Thyroid gland (tissue), 4 donors: ENCODE measurements at regions not wholly inside any gene's neighbourhood (a gene's known extent, or its start where the extent isn't known, plus 50 kb on each side); places are given as distances from the start of the nearest gene placed in this dataset.

ENCODE experiments used
- DNase-seq, 2 donors: peaks; one replicate each; pipeline ENCODE4 v3.0.0-alpha.2; 2019
- H3K27ac ChIP-seq, 3 donors: fragments of 200-600 bp; sonication (generic); 1 replicate in 2 of 3; 2 replicates in 1 of 3; pipeline ENCODE4 v1.5.1; 2016 to 2019; ENCODE audit warnings: mild to moderate bottlenecking in 1 of 3, moderate library complexity in 1 of 3
- H3K27me3 ChIP-seq: fragments of 200-600 bp; sonication (generic); one replicate; pipeline ENCODE4 v1.5.1; 2019
- H3K36me3 ChIP-seq, 2 donors: fragments of 200-600 bp; sonication (generic); one replicate each; pipeline ENCODE4 v1.5.1; 2016 to 2019
- H3K4me1 ChIP-seq, 2 donors: fragments of 200-600 bp; sonication (generic); one replicate each; pipeline ENCODE4 v1.5.1; 2017 to 2019
- H3K4me3 ChIP-seq, 3 donors: fragments of 200-600 bp; sonication (generic); replicated peaks in 1 of 3; 1 replicate in 2 of 3; 2 replicates in 1 of 3; pipeline ENCODE4 v1.5.1; 2016; ENCODE audit warnings: mild to moderate bottlenecking in 1 of 3
- H3K9me3 ChIP-seq: fragments of 200-600 bp; sonication (generic); one replicate; pipeline ENCODE4 v1.5.1; 2017
- CTCF ChIP-seq, 6 experiments: fragments of 200-600 bp in 3 of 6; fragments of 450-650 bp in 3 of 6; sonication (generic) in 3 of 6; IDR thresholded peaks; one replicate each; pipeline ENCODE4 v1.5.1; 2016 to 2019; ENCODE audit warnings: antibody characterized with exemption in 6 of 6, mild to moderate bottlenecking in 2 of 6, inconsistent platforms in 1 of 6, moderate library complexity in 1 of 6
- POLR2A ChIP-seq, 2 donors: fragments of 450-650 bp; IDR thresholded peaks; one replicate each; pipeline ENCODE4 v1.6.1; 2017; ENCODE audit warnings: antibody characterized with exemption in 2 of 2, mild to moderate bottlenecking in 2 of 2, moderate library complexity in 1 of 2
- WGBS, 2 donors: methylation state at CpG; one replicate each; pipeline ENCODE4 v1.1.5; 2017; 5-methylcytosine and 5-hydroxymethylcytosine counted together
- intact Hi-C: fragments of 100-400 bp; cut with DNase I; formaldehyde crosslinking; loops from one replicate; pipeline ENCODE4 v1.15.1; 2023

- Histone ChIP-seq H3K27ac (no peak overlapping the region), H3K4me3 (no peak overlapping the region), H3K9me3 (no peaks in the 10 kb centered on the region), H3K4me1 (no peaks in the 10 kb centered on the region), H3K36me3 (no peaks in the 10 kb centered on the region), H3K27me3 (no peaks in the 10 kb centered on the region)
- WGBS, 2 donors, result 83 to 86% methylated on average over 3 of the region's 3 CpGs
- intact Hi-C loops, result no loop called here
- TF ChIP-seq CTCF (IDR thresholded peaks at IDR 0.05), result no peak
- DNase-seq, result no peak
Measured at GRCh38 chr17:427891-428290, 75.3 kb upstream of the RPH3AL start.

GRCh38 chr17:427327-427726 lies 74.7 kb upstream of the RPH3AL start:
- Histone ChIP-seq H3K27me3 (no peaks in the 10 kb centered on the region), H3K4me1 (no peaks in the 10 kb centered on the region), H3K27ac (no peak overlapping the region), H3K9me3 (no peaks in the 10 kb centered on the region), H3K36me3 (no peaks in the 10 kb centered on the region), H3K4me3 (no peak overlapping the region)
- intact Hi-C loops, result no loop called here
- TF ChIP-seq POLR2A (IDR thresholded peaks at IDR 0.05) (no peak), CTCF (IDR thresholded peaks at IDR 0.05) (no peak)
- WGBS, 2 donors, result 56 to 63% methylated on average over 6 of the region's 6 CpGs
- DNase-seq, result no peak

- intact Hi-C loops, result no loop called here
- 77 to 79% methylated on average over 15 to 16 of the region's 16 CpGs for WGBS, 2 donors
- no peak overlapping the region for H3K4me3 ChIP-seq
- DNase-seq, result no peak
- H3K27me3 ChIP-seq, result no peaks in the 10 kb centered on the region
- no peak for TF ChIP-seq CTCF (IDR thresholded peaks at IDR 0.05)
- TF ChIP-seq POLR2A (IDR thresholded peaks at IDR 0.05), result no peak
- no peaks in the 10 kb centered on the region for H3K9me3 ChIP-seq
- no peak overlapping the region for H3K27ac ChIP-seq
- no peaks in the 10 kb centered on the region for H3K4me1 ChIP-seq
- H3K36me3 ChIP-seq, result no peaks in the 10 kb centered on the region
Measured at GRCh38 chr17:422196-422930, 69.8 kb upstream of the RPH3AL start.

GRCh38 chr17:420479-421175 lies 68.0 kb upstream of the RPH3AL start:
- 92 to 95% methylated on average over 13 to 15 of the region's 15 CpGs for WGBS, 2 donors
- Histone ChIP-seq H3K9me3 (no peaks in the 10 kb centered on the region), H3K27me3 (no peaks in the 10 kb centered on the region), H3K4me3 (no peak overlapping the region), H3K4me1 (no peaks in the 10 kb centered on the region), H3K36me3 (no peaks in the 10 kb centered on the region), H3K27ac (no peak overlapping the region)
- intact Hi-C loops, result no loop called here
- TF ChIP-seq POLR2A (IDR thresholded peaks at IDR 0.05), result no peak
- no peak for TF ChIP-seq CTCF (IDR thresholded peaks at IDR 0.05)
- no peak for DNase-seq

GRCh38 chr17:419073-419735 lies 66.6 kb upstream of the RPH3AL start:
- 94 to 95% methylated on average over 13 of the region's 13 CpGs for WGBS, 2 donors
- H3K36me3 ChIP-seq, result peaks cover 0 to 6% of the 10 kb centered on the region in 2 donors

More at GRCh38 chr17:419073-419735, 66.6 kb upstream of the RPH3AL start:
- Histone ChIP-seq H3K27me3 (no peaks in the 10 kb centered on the region), H3K4me3 (no peak overlapping the region), H3K27ac (no peak overlapping the region), H3K4me1 (no peaks in the 10 kb centered on the region), H3K9me3 (no peaks in the 10 kb centered on the region)
- TF ChIP-seq CTCF (IDR thresholded peaks at IDR 0.05) (no peak), POLR2A (IDR thresholded peaks at IDR 0.05) (no peak)
- intact Hi-C loops, result no loop called here
- DNase-seq, result peak in 1 of 2 donors; percentile 5
